Gastrocnemius medialis (tissue), 4 donors: ENCODE measurements at regions not wholly inside any gene's neighbourhood (a gene's known extent, or its start where the extent isn't known, plus 50 kb on each side); places are given as distances from the start of the nearest gene placed in this dataset.

Experiments used
- ATAC-seq, 2 donors: fragments of 150-250 bp; one replicate each; pipeline ENCODE4 v1.9.1; 2016
- DNase-seq, 2 donors: peaks; one replicate each; pipeline ENCODE4 v3.0.0-alpha.2; 2019
- H3K27ac ChIP-seq, 4 donors: fragments of 200-600 bp; sonication (generic); 1 replicate in 1 of 4; 2 replicates in 3 of 4; pipeline ENCODE4 v1.5.1; 2016 to 2018; ENCODE audit warnings: mild to moderate bottlenecking in 2 of 4, moderate library complexity in 1 of 4
- H3K27me3 ChIP-seq, 3 donors: fragments of 200-600 bp; sonication (generic) in 2 of 3; 1 replicate in 1 of 3; 2 replicates in 2 of 3; pipeline versions ENCODE4 v1.5.1 to v1.6.0; 2016 to 2019; ENCODE audit warnings: mild to moderate bottlenecking in 1 of 3, moderate library complexity in 1 of 3
- H3K36me3 ChIP-seq, 2 donors: fragments of 200-600 bp; sonication (generic) in 1 of 2; one replicate each; pipeline ENCODE4 v1.5.1; 2017 to 2018
- H3K4me1 ChIP-seq, 2 donors: fragments of 200-600 bp; sonication (generic) in 1 of 2; one replicate each; pipeline ENCODE4 v1.5.1; 2016 to 2017; ENCODE audit warnings: mild to moderate bottlenecking in 2 of 2
- H3K4me3 ChIP-seq, 4 donors: fragments of 200-600 bp; sonication (generic) in 3 of 4; 1 replicate in 1 of 4; 2 replicates in 3 of 4; pipeline ENCODE4 v1.5.1; 2016 to 2019; ENCODE audit warnings: mild to moderate bottlenecking in 2 of 4
- H3K9me3 ChIP-seq, 3 donors: fragments of 200-600 bp; sonication (generic) in 2 of 3; 1 replicate in 1 of 3; 2 replicates in 2 of 3; pipeline ENCODE4 v1.5.1; 2016 to 2019
- CTCF ChIP-seq, 5 experiments: fragments of 450-650 bp in 3 of 5; fragments of 200-600 bp in 2 of 5; sonication (generic) in 2 of 5; IDR thresholded peaks in 4 of 5; conservative IDR thresholded peaks in 1 of 5; 1 replicate in 4 of 5; 2 replicates in 1 of 5; pipeline ENCODE4 v1.5.1; 2016 to 2019; ENCODE audit warnings: antibody characterized with exemption in 5 of 5, mild to moderate bottlenecking in 3 of 5, moderate library complexity in 3 of 5
- POLR2A ChIP-seq, 2 donors: fragments of 450-650 bp; IDR thresholded peaks; one replicate each; pipeline ENCODE4 v1.6.1; 2017; ENCODE audit warnings: antibody characterized with exemption in 2 of 2, mild to moderate bottlenecking in 2 of 2, moderate library complexity in 2 of 2
- in situ Hi-C, 4 donors: fragments of 200-750 bp; cut with MboI; loops; one replicate each; pipeline versions ENCODE4 v1.15.0 to v1.8.0; 2017; ENCODE audit warnings: low sequenced_read_pairs in 4 of 4
- intact Hi-C: fragments of 100-400 bp; cut with DNase I; formaldehyde crosslinking; loops from one replicate; pipeline ENCODE4 v1.15.1; 2023; ENCODE audit warnings: low total_unique reads

- TF ChIP-seq CTCF (IDR thresholded peaks at IDR 0.05 in 4 of 5, conservative IDR thresholded peaks at IDR 0.05 in 1 of 5): no peak
- no peak for TF ChIP-seq POLR2A (IDR thresholded peaks at IDR 0.05)
- H3K36me3 ChIP-seq: no peaks in the 10 kb centered on the region
- in situ Hi-C loops: loop anchor here in 1 of 4 donors (25.0 kb wide), 1 partner anchor 118 kb away; no protein-coding TSS in a partner anchor
- no peak for DNase-seq
- H3K4me1 ChIP-seq: peaks cover 67 to 80% of the 10 kb centered on the region in 2 donors
- H3K27me3 ChIP-seq: no peaks in the 10 kb centered on the region
- no peak for ATAC-seq
- H3K9me3 ChIP-seq: no peaks in the 10 kb centered on the region
- intact Hi-C loops: loop anchor here (10.0 kb wide), 1 partner anchor 520 kb away; the partner anchor contains the start of gene UBC
- peak overlapping the region; percentile 93 to 98 (median 96) for H3K27ac ChIP-seq
- H3K4me3 ChIP-seq: no peak overlapping the region
These were observed 99.7 kb downstream of the RFLNA start for GRCh38 chr12:124394462-124395128.

GRCh38 chr12:124393831-124394230, 98.9 kb downstream of the RFLNA start:
- H3K36me3 ChIP-seq: no peaks in the 10 kb centered on the region
- in situ Hi-C loops (loop anchor here in 1 of 4 donors (25.0 kb wide), 1 partner anchor 118 kb away; no protein-coding TSS in a partner anchor), intact Hi-C loops (loop anchor here (10.0 kb wide), 1 partner anchor 521 kb away; the partner anchor contains the start of gene UBC)

GRCh38 chr12:124393414-124393790, 98.5 kb downstream of the RFLNA start:
- in situ Hi-C loops: loop anchor here in 1 of 4 donors (25.0 kb wide), 1 partner anchor 119 kb away; no protein-coding TSS in a partner anchor
- H3K4me3 ChIP-seq: no peak overlapping the region
- no peak for ATAC-seq
- no peaks in the 10 kb centered on the region for H3K9me3 ChIP-seq
- DNase-seq: no peak
- TF ChIP-seq POLR2A (IDR thresholded peaks at IDR 0.05): no peak
- no peak for TF ChIP-seq CTCF (IDR thresholded peaks at IDR 0.05 in 4 of 5, conservative IDR thresholded peaks at IDR 0.05 in 1 of 5)
- no peaks in the 10 kb centered on the region for H3K27me3 ChIP-seq
- intact Hi-C loops: loop anchor here (10.0 kb wide), 1 partner anchor 521 kb away; the partner anchor contains the start of gene UBC
- no peaks in the 10 kb centered on the region for H3K36me3 ChIP-seq
- H3K27ac ChIP-seq: peak overlapping the region; percentile 93 to 98 (median 96)
- peaks cover 61 to 73% of the 10 kb centered on the region in 2 donors for H3K4me1 ChIP-seq

More at GRCh38 chr12:124393831-124394230, 98.9 kb downstream of the RFLNA start:
- H3K4me1 ChIP-seq: peaks cover 62 to 75% of the 10 kb centered on the region in 2 donors
- DNase-seq: no peak
- H3K4me3 ChIP-seq: no peak overlapping the region
- no peaks in the 10 kb centered on the region for H3K27me3 ChIP-seq
- H3K27ac ChIP-seq: peak overlapping the region; percentile 93 to 98 (median 96)
- no peak for TF ChIP-seq CTCF (IDR thresholded peaks at IDR 0.05 in 4 of 5, conservative IDR thresholded peaks at IDR 0.05 in 1 of 5)
- TF ChIP-seq POLR2A (IDR thresholded peaks at IDR 0.05): no peak
- no peak for ATAC-seq
- H3K9me3 ChIP-seq: no peaks in the 10 kb centered on the region

- Histone ChIP-seq H3K36me3 (no peaks in the 10 kb centered on the region), H3K27ac (peak overlapping the region; percentile 93 to 98 (median 96)), H3K4me3 (no peak overlapping the region), H3K27me3 (no peaks in the 10 kb centered on the region), H3K9me3 (no peaks in the 10 kb centered on the region), H3K4me1 (peaks cover 61 to 73% of the 10 kb centered on the region in 2 donors)
- peak; percentile 87 to 97 for DNase-seq
- in situ Hi-C loops (loop anchor here in 1 of 4 donors (25.0 kb wide), 1 partner anchor 119 kb away; no protein-coding TSS in a partner anchor), intact Hi-C loops (loop anchor here (10.0 kb wide), 1 partner anchor 522 kb away; the partner anchor contains the start of gene UBC)
- peak; percentile 56 to 57 for ATAC-seq
- TF ChIP-seq POLR2A (IDR thresholded peaks at IDR 0.05) (no peak), CTCF (IDR thresholded peaks at IDR 0.05 in 4 of 5, conservative IDR thresholded peaks at IDR 0.05 in 1 of 5) (no peak)
These were observed 97.9 kb downstream of the RFLNA start for GRCh38 chr12:124392667-124393413.
